Aorta (tissue), 5 donors: ENCODE measurements at regions not wholly inside any gene's neighbourhood (a gene's known extent, or its start where the extent isn't known, plus 50 kb on each side); places are given as distances from the start of the nearest gene placed in this dataset.
"Not testable (repeated sequence)": the region's sequence is repeated elsewhere in the genome, so short reads cannot be mapped to it uniquely, and the experiment has no call there.

Experiments used
- ATAC-seq: fragments of 200-7000 bp; cut with Tn5 transposase; one replicate; pipeline ENCODE4 v1.9.1; 2022; ENCODE audit warnings: moderate library complexity; ENCODE audit not compliant: low FRiP score
- DNase-seq, 2 donors: peaks; one replicate each; pipeline ENCODE4 v3.0.0-alpha.2; 2020
- H3K27ac ChIP-seq, 2 donors: one replicate each; pipeline ENCODE4 v1.5.1; 2013; ENCODE audit warnings: low read length in 2 of 2, mild to moderate bottlenecking in 2 of 2, moderate library complexity in 2 of 2, control low read depth in 1 of 2, inconsistent platforms in 1 of 2, low read depth in 1 of 2
- H3K27me3 ChIP-seq, 2 donors: one replicate each; pipeline ENCODE4 v1.6.1; 2013; ENCODE audit warnings: control low read depth in 1 of 2, low read length in 1 of 2, mild to moderate bottlenecking in 1 of 2, moderate library complexity in 1 of 2; ENCODE audit not compliant: insufficient read depth in 2 of 2, control insufficient read depth in 1 of 2
- H3K36me3 ChIP-seq, 2 donors: one replicate each; pipeline ENCODE4 v1.6.1; 2013; ENCODE audit warnings: control low read depth in 1 of 2, low read length in 1 of 2, mild to moderate bottlenecking in 1 of 2; ENCODE audit not compliant: insufficient read depth in 2 of 2, control insufficient read depth in 1 of 2
- H3K4me1 ChIP-seq, 2 donors: one replicate each; pipeline ENCODE4 v1.6.1; 2013; ENCODE audit warnings: low read length in 2 of 2, control low read depth in 1 of 2, mild to moderate bottlenecking in 1 of 2, moderate library complexity in 1 of 2; ENCODE audit not compliant: insufficient read depth in 2 of 2, control insufficient read depth in 1 of 2
- H3K4me3 ChIP-seq, 2 donors: one replicate each; pipeline ENCODE4 v1.5.1; 2013; ENCODE audit warnings: low read length in 2 of 2, control low read depth in 1 of 2, mild to moderate bottlenecking in 1 of 2
- H3K9me3 ChIP-seq: one replicate; pipeline ENCODE4 v1.6.1; 2013; ENCODE audit warnings: mild to moderate bottlenecking, low read length; ENCODE audit not compliant: control insufficient read depth
- WGBS, 2 donors: extraction: QIAGEN DNeasy Blood & Tissue Kit; methylation state at CpG; one replicate each; pipeline ENCODE4 v1.1.7; 2013; 5-methylcytosine and 5-hydroxymethylcytosine counted together
- intact Hi-C, 2 donors: fragments of 100-400 bp; cut with DNase I; formaldehyde crosslinking; loops; one replicate each; pipeline versions ENCODE4 v1.14.2 to v1.15.0; 2022
- donor health status: healthy with polysubstance abuse.
- donor health status: Bipolar disorder and iron deficiency.
- donor health status: DM: no; HTN: no; CAD: no.
- donor health status: DM: no; HTN: no; CAD: no.
- donor health status: DM: yes; HTN: yes; CAD: no.

DNA sequence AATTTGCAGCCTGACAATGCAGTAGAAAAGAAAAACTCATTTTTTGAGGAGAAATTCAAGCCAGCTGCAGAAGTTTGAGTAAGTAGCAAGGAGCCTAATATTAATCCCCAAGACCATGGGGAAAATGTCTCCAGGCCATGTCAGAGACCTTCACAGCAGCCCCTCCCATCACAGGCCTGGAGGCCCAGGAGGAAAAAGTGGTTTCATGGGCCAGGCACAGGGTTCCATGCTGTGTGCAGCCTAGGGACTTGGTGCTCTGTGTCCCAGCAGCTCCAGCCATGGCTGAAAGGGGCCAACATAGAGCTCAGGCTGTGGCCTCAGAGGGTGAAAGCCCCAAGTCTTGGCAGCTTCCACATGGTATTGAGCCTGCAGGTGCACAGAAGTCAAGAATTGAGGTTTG lies 418.4 kb downstream of the HINT1 start:
- H3K4me1 ChIP-seq, H3K4me3 ChIP-seq, H3K9me3 ChIP-seq, H3K36me3 ChIP-seq, ATAC-seq, intact Hi-C loops, H3K27ac ChIP-seq, H3K27me3 ChIP-seq, DNase-seq: not testable (repeated sequence)

DNA sequence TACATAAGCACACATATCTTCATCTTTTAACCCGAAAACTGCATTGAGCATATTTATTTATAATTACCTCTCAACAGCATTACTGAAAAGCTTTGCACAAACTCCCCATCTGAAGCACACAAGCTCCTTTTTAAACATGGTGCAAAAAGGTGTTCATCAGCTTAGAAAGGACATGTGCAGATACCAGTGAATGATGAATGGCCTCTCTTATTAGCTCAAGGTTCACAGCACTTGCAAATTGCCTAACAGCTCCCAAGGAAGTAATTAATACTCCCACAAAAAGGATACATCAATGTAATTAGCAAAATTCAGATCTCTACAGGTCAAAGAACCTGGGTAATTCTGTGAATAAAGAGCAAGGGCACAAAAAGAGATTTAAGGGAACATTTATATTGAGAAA lies 422.0 kb downstream of the HINT1 start:
- no peak overlapping the region for H3K4me3 ChIP-seq
- intact Hi-C loops = no loop called here
- no peak for ATAC-seq
- H3K27me3 ChIP-seq = no peaks in the 10 kb centered on the region
- H3K4me1 ChIP-seq = no peaks in the 10 kb centered on the region
- H3K27ac ChIP-seq = no peak overlapping the region
- peaks cover 1% of the 10 kb centered on the region for H3K9me3 ChIP-seq
- no peaks in the 10 kb centered on the region for H3K36me3 ChIP-seq
- DNase-seq = no peak
- 82 to 88% methylated on average over 1 of the region's 1 CpG for WGBS, 2 donors

DNA sequence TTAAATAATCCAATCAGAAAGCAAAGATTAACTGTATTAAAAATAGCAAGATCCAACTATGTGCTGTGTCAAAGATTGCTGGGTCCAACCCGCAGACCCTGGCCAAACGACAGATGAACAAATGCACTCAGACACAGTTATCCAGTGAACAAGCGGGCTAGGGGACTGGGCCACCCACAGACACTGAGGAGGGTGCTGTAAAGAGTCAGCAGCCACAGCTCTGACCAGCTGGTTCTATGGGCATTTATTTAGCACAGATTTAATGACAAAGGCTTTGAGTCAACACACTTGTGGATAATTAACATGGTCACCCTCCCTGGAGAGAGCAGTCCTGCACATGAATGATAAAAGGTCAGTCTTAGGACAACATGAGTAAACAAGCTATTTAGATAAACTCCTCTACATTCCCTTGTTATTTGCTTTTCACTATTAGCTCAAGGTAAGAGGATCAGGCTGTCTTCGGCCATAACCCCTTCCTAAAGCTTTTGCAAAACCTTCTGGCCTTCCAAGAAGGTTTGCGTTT lies 424.9 kb downstream of the HINT1 start:
- DNase-seq (no peak), ATAC-seq (no peak)
- intact Hi-C loops = no loop called here
- Histone ChIP-seq H3K27me3 (no peaks in the 10 kb centered on the region), H3K9me3 (no peaks in the 10 kb centered on the region), H3K27ac (no peak overlapping the region), H3K4me1 (no peaks in the 10 kb centered on the region), H3K36me3 (no peaks in the 10 kb centered on the region), H3K4me3 (no peak overlapping the region)
- WGBS, 2 donors = 83 to 92% methylated on average over 5 of the region's 5 CpGs

DNA sequence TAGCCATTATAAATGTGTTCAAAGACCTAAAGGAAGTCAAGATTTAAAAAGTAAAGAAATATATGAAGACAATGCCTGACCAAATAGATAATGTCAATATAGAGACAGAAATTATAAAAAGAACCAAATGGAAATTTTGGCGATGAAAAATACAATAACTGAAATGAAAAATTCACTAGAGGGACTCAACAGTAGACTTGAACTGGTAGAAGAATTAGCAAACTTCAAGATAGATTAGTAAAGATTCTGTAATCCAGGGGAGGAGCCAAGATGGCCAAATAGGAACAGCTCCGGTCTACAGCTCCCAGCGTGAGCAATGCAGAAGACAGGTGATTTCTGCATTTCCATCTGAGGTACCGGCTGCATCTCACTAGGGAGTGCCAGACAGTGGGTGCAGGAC lies 433.2 kb downstream of the HINT1 start:
- ATAC-seq = no peak
- H3K27ac ChIP-seq = no peak overlapping the region
- H3K4me3 ChIP-seq = no peak overlapping the region
- WGBS, 2 donors = 92 to 96% methylated on average over 4 of the region's 4 CpGs
- H3K4me1 ChIP-seq = no peaks in the 10 kb centered on the region
- H3K36me3 ChIP-seq = no peaks in the 10 kb centered on the region
- H3K9me3 ChIP-seq = peaks cover 4% of the 10 kb centered on the region
- DNase-seq = no peak
- no peaks in the 10 kb centered on the region for H3K27me3 ChIP-seq
- intact Hi-C loops = no loop called here

DNA sequence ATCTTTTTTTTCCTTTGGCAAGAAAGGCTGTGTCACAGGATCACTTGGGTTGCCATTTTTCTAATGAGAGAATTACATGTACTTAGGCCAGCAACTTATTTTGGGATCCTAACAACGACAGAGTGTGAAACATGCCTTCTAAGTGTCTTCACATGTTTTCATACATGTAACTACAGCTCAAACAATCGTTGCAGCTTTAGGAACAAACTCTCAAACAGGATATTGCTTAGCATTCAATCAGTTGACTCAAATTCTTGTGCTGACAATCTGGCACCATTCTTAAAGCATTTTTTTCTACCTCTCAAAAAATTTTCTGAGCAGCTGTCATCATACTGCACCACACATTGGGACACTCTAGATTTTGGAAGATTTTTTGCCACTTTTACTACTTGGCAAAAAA lies 435.5 kb downstream of the HINT1 start:
- Histone ChIP-seq H3K27me3 (no peaks in the 10 kb centered on the region), H3K27ac (no peak overlapping the region), H3K9me3 (peaks cover 4% of the 10 kb centered on the region), H3K4me3 (no peak overlapping the region), H3K36me3 (no peaks in the 10 kb centered on the region), H3K4me1 (no peaks in the 10 kb centered on the region)
- DNase-seq (no peak), ATAC-seq (no peak)
- WGBS, 2 donors = 28 to 46% methylated on average over 2 of the region's 2 CpGs
- intact Hi-C loops = no loop called here

DNA sequence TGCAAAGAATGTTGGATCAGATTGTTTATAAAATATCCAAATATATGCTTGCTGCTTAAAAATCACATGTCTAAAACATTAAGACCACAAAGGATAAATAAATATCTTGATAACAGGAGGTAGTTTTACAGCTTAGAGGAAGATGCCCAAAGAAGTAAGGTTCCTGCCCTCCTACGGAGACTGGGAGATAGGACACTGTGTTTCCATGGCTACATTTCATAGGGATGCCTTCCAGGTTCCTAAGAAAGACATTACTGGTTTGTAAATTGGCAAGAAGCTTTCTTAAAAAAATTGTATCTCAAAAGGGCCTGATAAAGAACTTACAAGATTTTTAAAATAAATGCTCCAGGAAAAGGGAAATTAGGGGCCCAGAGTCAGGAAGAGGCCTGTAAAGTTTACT lies 437.2 kb downstream of the HINT1 start:
- Histone ChIP-seq H3K36me3 (no peaks in the 10 kb centered on the region), H3K4me1 (no peaks in the 10 kb centered on the region), H3K4me3 (no peak overlapping the region), H3K27me3 (no peaks in the 10 kb centered on the region), H3K9me3 (peaks cover 4% of the 10 kb centered on the region), H3K27ac (no peak overlapping the region)
- intact Hi-C loops = no loop called here
- no peak for DNase-seq
- ATAC-seq = no peak
- 83 to 86% methylated on average over 1 of the region's 1 CpG for WGBS, 2 donors

DNA sequence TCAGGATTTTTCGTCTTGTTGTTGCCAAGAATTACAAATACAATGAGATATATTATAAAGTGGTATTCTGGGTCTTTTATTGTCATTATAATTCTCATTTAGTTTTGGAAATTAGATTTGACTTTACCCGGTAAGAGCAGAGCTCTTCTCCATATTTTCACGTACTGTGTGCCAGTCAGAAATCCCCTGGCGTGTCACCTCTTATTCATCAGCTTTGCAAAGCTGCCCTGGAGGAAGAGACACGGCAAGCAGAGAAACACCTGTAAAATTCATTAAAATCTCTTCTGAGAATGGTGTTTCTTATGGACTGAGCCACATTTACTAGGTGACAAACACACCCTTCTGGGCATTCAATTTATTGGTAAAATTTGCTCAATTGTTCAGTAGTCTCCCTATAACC lies 440.4 kb downstream of the HINT1 start:
- Histone ChIP-seq H3K27ac (no peak overlapping the region), H3K9me3 (no peaks in the 10 kb centered on the region), H3K36me3 (no peaks in the 10 kb centered on the region), H3K4me1 (no peaks in the 10 kb centered on the region), H3K27me3 (no peaks in the 10 kb centered on the region), H3K4me3 (no peak overlapping the region)
- ATAC-seq (no peak), DNase-seq (no peak)
- WGBS, 2 donors = 82 to 88% methylated on average over 5 of the region's 5 CpGs
- intact Hi-C loops = no loop called here

DNA sequence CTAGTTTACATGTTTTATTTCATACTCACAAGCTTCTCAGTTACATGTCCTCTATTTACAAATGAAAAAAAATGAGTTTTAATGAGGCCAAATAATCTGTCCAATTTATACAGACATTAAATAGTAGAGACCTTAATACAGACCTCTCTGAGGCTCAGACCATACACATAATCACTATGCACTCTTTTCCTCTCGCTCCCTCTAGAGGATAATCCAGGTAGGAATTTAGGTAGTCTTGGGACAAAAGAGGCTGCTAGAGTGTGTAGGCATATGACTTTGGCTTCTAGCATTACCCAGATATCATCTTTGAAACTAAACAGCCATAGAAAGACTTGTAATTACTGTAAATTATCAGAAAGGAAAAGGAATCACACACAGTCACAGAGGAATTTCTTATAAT lies 444.7 kb downstream of the HINT1 start:
- intact Hi-C loops = no loop called here

DNA sequence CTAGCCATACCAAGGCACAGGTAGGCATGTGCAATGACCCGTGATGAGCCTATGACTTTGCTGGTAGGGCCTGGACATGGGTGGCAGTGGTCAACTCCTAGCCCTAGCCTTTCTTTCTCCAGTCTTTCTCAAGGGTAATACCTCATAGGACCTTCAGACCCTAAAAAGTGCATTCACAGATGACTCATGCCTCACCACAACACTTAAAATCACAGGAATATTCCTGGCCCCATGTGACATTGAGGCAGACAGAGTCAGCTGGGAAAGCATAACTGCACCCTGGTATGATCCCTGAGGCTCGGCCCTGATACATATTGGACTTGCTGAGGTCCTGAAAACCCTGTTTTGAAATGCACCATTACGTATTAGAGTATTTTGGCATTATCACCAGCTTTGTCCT lies 449.5 kb downstream of the HINT1 start:
- Histone ChIP-seq H3K9me3 (no peaks in the 10 kb centered on the region), H3K27ac (no peak overlapping the region), H3K4me3 (no peak overlapping the region), H3K36me3 (no peaks in the 10 kb centered on the region), H3K4me1 (no peaks in the 10 kb centered on the region), H3K27me3 (no peaks in the 10 kb centered on the region)
- ATAC-seq (no peak), DNase-seq (no peak)
- WGBS, 2 donors = 80 to 90% methylated on average over 3 of the region's 3 CpGs
- intact Hi-C loops = no loop called here

More for the DNA sequence above, 444.7 kb downstream of the HINT1 start:
- Histone ChIP-seq H3K4me1 (no peaks in the 10 kb centered on the region), H3K27me3 (no peaks in the 10 kb centered on the region), H3K36me3 (no peaks in the 10 kb centered on the region), H3K27ac (no peak overlapping the region), H3K4me3 (no peak overlapping the region), H3K9me3 (no peaks in the 10 kb centered on the region)
- DNase-seq (no peak), ATAC-seq (no peak)
- 16 to 25% methylated on average over 1 of the region's 1 CpG for WGBS, 2 donors
